HG03280 (cell line): ENCODE measurements at regions not wholly inside any gene's neighbourhood (a gene's known extent, or its start where the extent isn't known, plus 50 kb on each side); places are given as distances from the start of the nearest gene placed in this dataset.

Source experiments
- ATAC-seq: cut with Tn5 transposase; IDR thresholded peaks from one replicate; pipeline ENCODE4 v1.9.1; 2021; ENCODE audit warnings: mild to moderate bottlenecking, moderate library complexity; ENCODE audit not compliant: unreplicated experiment

DNA sequence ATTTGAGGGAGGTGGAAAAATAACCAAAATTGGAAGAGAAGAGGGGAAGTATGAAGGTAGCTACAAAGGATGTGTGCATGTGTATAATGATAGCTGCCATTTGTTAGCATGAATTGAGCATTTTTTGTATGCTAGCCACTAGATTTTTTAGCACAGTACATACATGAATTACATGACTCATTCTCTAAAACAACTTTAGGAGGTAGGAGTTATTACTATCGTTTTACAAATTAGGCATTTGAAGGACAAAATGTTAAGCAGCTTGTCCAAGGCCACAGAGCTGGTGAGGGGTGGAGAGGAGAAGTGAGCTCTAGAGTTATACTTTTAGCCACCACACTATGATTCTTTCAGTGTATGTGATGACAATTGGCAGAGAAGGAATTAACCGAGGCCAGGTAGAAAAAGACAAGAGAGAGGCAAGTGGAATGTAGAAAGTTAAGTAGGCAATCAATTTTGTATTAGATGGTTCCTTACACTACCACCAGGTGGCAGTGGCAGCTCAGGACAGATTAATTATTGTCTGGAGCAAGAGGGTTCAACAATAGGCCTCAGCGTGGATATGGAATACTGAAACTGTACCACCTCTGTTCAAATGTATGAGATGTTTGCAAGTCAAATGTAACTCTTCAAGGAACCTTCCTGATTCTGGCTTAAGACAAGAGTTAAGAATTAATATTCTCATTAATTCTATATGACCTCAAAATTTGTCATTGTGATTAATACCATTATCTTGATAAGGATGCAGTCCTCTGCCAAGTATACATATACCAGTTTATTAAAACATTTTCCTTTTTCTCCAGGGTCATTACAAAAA, 128.0 kb downstream of the MBL2 start:
- ATAC-seq: peak; percentile 81

GRCh38 chr10:52645187-52645758, 127.3 kb downstream of the MBL2 start:
- no peak for ATAC-seq

DNA sequence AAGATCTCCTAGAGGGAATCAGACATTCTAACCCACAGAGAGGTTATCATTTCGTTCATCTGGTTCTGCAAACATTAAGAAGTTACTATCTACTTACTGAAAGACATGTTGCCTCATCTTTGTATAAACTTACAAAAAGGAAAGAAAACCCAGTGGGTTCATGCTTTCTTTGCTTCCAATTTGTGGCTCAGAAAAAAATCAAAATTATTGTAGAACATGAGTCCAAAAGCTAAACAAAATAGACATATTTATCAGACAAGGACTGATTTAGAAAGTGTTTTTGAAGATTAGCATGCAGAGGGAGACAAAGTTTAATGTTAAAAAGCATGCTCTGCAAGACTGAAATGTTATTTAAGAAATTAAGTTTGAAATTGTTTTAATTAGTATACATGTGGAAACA, 123.1 kb downstream of the MBL2 start:
- ATAC-seq: no peak

GRCh38 chr10:52650873-52651272, 121.7 kb downstream of the MBL2 start:
- ATAC-seq: no peak

- ATAC-seq: no peak
Observed at GRCh38 chr10:52651293-52651692, 121.3 kb downstream of the MBL2 start.

GRCh38 chr10:52652431-52653262, 119.9 kb downstream of the MBL2 start:
- ATAC-seq: no peak

DNA sequence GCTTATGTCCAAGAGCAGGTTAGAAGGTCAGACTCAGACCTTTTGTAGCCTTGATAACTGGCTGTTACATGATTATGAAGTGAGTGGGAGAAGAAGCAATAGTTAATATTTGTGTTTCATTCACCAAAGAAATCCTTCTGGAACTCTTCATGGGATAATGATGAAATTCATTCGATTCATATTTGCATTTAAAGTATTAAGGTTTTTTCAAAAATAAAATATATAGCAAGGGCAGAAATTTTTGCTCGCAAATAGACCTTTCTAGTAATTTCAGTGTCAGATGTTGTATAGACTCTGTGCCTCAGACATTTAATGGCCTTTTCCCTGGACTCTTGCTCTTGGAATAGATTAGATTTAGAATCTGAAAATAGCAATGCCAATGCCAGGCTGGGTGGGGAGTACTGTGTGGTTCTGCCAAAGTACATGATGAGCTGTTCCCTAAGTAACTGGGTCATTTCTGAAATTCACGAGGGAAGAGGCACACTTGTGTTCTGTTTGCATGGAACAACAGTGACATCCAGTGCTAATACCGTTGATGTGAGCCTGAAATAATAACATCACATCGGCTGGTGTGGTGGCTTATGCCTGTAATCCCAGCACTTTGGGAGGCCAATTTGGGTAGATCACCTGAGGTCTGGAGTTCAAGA, 119.2 kb downstream of the MBL2 start:
- ATAC-seq: no peak

GRCh38 chr10:52654201-52654600, 118.4 kb downstream of the MBL2 start:
- no peak for ATAC-seq

- ATAC-seq: no peak
Observed at GRCh38 chr10:52658112-52658511, 114.5 kb downstream of the MBL2 start.

DNA sequence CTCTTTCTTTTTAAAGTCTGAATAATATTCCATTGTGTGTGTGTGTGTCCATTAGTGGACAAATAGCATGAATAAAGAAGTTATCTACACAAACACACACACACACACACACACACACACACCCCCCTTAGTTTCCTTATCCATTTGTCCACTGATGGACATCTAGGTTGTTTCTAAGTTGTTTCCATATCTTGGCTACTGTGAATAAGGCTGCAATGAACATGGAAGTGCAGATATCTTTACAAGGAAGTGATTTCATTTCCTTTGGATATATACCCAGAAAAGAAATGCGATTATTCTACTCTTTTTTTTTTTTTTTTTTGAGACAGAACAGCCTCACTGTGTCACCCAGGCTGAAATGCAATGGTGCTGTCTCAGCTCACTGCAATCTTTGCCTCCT, 113.5 kb downstream of the MBL2 start:
- ATAC-seq: no peak

- no peak for ATAC-seq
Observed at GRCh38 chr10:52662256-52662655, 110.3 kb downstream of the MBL2 start.

- ATAC-seq: no peak
Observed at GRCh38 chr10:52663161-52663560, 109.4 kb downstream of the MBL2 start.

GRCh38 chr10:52664629-52665028, 108.0 kb downstream of the MBL2 start:
- ATAC-seq: no peak

DNA sequence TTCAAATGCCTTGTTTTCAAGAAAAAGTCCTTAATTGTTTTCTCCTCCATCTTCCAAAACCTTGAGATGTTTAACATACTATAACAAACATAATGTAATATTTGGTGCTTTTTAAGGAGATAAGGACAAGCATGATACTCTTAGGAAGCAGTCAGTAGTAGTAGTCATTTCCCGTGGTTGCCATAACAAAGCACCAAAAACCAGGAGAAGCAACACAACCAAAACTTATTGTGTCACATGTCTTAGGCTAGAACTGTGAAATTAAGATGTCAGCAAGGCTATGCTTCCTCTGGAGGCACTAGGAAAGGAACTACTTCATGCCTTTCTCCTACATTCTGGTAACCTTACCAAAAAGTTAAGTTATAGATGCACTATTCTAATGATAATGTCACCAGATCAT, 106.8 kb downstream of the MBL2 start:
- no peak for ATAC-seq

GRCh38 chr10:52666931-52667330, 105.7 kb downstream of the MBL2 start:
- no peak for ATAC-seq

DNA sequence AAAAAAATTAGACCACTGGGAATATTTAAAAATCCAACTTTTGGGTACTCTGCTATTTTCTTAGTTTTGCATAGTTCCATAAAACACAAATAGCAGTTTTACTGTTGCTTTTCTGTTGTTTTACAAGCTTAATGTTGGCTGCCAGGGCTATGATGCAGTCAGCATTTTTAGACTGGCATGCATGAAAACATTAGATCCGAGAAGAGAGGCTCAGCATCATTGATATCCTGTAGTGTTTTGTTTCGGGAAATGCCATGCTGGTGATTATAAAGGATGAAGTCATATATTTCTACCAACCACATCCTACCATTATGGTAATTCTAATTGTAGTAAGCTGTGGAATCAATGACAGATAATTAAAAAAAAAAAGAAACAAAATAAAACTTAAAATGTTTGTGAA, 104.6 kb downstream of the MBL2 start:
- no peak for ATAC-seq

- ATAC-seq: no peak
Observed at GRCh38 chr10:52672880-52673279, 99.7 kb downstream of the MBL2 start.

DNA sequence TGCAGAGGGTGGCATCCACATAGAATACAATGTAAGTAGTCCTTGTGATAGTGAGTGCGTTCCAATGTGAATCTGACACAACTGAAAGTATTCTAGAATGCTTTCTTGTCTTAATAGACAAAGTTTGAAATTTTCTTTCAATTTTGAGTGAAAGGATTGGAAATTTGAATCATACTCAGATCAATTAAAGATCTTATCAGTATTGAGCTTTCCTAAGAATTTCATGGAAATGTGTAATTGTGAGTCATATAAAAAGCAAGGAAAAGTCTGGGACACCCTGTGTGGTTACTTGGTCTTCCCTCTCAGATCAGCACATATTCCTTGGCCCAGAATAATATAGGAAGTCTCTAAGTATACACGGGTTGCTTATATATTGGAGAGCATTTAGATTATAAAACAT, 99.1 kb downstream of the MBL2 start:
- ATAC-seq: no peak

- ATAC-seq: no peak
Observed at GRCh38 chr10:52674474-52674873, 98.1 kb downstream of the MBL2 start.

GRCh38 chr10:52677086-52677485, 95.5 kb downstream of the MBL2 start:
- no peak for ATAC-seq

- ATAC-seq: no peak
Observed at GRCh38 chr10:52678611-52679010, 94.0 kb downstream of the MBL2 start.
